Fibroblast of upper back skin (primary cell): ENCODE measurements at regions not wholly inside any gene's neighbourhood (a gene's known extent, or its start where the extent isn't known, plus 50 kb on each side); places are given as distances from the start of the nearest gene placed in this dataset.

Experiments used
- DNase-seq: peaks from one replicate; pipeline ENCODE4 v3.0.0-alpha.2; 2013

DNA sequence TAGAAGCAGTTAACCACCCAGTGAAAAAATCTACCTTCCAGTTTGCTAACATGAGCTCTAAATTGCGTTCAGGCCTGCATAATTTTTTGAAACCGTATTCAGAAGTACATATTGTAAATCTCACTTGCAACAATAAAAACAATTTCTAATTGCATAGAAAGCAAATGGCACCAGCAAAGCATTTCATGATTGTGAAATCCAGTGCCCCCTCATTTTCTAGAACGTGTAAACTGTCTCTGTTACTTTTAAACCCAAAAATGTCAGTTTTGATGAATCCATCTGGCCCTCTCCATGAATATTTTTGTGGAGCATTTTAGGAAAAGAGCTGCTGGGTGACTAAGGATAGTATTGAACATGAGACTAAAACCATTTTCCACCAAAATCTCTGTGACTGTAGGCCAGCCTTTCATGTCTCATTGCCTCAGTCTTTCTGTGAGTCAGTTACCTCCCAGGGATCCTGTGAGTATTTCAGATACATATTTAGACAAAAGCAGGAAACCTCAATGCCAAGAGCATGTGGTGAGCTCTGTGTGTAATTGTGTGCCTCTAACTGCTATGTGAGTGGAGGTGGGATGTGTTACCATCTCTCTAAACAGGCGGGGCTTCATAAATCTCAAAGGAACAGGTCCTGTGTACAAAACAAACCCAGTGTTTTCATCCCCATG, 477.8 kb upstream of the DCC start:
- DNase-seq = no peak

DNA sequence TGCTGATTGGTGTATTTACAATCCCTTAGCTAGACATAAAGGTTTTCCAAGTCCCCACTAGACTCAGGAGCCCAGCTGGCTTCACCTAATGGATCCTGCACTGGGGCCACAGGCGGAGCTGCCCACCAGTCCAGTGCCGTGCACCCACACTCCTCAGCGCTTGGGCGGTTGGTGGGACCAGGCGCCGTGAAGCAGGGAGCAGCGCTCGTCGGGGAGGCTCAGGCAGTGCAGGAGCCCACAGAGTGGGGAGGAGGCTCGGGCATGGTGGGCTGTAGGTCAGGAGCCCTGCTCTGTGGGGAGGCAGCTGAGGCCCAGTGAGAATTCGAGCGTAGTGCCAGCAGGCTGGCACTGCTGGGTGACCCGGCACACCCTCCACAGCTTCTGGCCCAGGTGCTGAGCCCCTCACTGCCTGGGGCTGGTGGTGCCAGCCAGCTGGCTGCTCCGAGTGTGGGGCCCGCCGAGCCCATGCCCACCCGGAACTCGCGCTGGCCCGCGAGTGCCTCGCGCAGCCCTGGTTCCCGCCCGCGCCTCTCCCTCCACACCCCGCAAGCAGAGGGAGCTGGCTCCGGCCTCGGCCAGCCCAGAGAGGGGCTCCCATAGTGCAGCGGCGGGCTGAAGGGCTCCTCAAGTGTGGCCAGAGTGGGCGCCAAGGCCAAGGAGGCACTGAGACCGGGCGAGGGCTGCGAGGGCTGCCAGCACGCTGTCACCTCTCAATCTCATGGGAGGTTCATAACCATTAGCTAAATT, 475.6 kb upstream of the DCC start:
- no peak for DNase-seq

DNA sequence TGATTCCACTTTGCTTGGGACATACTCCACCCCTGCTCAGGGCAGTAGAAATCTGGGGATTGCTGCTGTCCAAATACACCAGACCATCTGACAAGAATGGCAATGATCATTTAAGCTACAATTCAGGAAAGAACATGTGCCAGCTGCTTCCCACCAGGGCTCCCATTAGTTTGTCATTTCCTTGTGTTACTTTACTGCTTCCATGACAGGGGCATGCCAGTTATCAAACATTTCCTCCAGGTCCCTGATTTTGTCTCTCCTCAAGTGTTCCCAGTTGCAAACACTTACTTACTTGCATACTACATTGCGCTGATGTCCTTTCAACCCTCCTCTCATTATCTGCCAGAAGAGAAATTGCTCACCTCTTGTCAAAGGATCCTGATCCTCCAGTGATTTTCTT, 474.5 kb upstream of the DCC start:
- no peak for DNase-seq

DNA sequence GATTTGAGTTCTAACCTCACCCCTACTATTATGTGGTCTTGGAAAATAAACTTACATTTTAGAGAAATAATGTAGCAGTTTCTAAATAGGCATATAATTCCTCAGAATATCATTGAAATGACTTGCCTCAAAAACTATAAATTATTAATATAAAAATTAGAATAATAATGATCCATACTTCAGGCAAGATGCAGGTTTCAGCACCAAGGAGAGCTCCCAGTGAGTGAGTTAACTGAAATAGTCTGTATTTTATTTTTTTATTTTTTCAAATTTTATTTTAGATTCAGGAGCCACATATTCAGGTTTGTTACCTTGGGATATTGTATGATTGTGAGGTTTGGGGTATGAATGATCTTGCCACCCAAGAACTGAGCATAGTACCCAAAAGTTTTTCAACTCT, 472.2 kb upstream of the DCC start:
- DNase-seq = peak; percentile 11

DNA sequence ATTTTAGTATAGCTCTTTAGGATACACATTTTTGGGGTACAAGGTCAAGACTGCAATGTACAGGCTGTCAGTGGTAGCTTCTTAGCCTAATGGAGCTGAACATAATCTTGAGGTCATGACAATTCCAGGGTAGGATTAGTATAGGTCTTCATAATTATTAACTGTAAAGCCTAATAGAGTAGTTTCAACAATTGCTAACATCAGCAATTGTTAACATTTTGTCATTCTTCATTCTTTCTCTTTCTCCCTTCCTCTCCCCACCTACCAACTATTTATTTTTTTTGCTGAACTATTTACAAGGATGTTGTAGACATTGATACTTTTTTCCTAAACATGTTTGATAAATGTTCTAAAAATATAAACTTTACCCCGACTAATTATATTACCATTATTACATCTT, 461.3 kb upstream of the DCC start:
- no peak for DNase-seq

DNA sequence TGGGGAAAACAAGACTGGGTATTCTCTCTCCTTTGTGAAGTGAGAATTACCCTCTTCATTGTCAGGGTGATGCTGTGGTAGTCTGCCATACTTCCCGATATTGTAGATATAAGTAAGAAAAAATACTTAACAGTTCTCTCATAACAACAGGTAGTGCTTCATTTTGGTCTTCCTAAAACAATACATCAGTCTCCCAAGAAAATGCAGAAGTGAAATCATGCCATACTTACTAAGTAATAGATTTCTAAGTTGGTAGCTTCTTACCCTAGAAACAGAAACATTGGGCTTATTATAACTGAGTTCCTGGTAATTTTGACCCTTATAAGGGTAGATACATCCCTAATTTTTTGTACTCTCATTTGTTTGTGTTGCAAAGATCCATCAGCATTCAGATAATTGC, 460.7 kb upstream of the DCC start:
- no peak for DNase-seq

DNA sequence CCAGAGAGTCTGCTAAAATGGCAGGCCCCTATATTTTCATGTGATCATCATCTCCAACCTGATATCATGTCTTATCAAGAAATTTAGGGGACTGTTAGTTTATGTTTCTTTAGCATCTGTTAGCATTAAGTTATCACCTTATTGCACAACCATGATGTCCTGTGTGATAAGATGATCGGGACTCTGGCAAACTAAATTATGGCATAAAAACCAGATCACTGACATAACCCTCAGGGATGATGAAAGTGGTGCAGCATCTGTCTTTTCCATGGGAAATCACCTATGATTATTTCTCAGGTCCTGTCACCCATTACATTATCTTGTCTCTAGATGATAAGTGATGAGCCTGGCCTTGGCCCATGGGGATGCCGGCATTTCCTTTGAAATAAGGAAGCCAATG, 458.6 kb upstream of the DCC start:
- DNase-seq = no peak

DNA sequence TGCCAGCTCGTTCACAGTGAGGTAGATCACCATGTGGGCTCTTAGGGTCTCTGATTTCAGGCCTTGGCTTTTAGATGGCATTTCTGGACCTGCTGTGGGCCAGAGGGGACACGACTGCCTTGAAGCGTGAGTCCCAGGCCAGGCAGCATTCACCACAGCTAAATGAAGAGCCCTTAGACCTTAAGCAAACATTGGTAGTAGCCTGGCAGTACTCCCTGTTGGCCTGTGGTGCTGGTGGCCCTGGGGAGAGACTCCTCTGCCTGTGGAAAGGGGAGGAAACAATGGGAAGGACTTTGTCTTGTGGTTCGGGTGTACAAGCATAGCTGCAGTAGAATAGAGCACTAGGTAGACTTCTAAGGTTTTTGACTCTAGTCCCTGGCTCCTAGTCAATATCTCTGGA, 456.0 kb upstream of the DCC start:
- DNase-seq = no peak

DNA sequence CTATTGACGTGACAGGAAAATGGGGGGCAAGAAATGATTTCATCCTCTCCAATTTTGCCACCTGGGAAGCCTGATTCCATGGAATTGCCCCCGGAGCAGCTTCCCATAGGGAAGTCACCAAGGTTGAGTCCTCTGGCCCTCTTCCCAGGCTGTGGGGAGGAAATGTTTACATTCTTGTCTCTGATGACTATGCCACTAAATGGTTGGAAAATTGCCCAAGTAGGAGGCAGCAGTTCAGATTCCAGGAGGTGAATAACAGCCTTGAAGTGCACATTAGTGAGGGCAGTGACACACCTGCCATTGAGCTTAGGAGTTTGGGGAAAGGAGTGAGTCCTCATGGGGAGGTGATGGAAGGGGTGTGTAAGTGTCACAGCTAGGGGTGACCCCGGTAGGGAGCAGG, 449.2 kb upstream of the DCC start:
- DNase-seq = peak; percentile 56

DNA sequence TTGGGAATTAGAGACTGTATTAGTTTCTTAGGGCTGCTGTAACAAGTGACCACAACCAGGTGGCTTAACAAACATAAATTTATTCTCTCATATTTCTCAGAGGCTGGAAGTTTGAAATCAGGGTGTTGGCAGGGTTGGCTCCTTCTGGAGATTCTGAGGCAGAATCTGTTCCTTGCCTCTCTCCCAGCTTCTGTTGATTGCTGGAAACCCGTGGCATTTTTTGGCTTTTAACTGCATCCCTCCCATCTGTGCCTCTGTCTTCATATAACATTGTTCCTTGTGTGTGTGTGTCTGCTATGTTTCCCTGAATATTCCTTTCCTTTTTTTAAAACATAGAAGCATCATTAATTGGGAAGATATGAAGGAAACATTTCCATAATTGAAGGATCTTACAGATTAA, 448.1 kb upstream of the DCC start:
- no peak for DNase-seq

DNA sequence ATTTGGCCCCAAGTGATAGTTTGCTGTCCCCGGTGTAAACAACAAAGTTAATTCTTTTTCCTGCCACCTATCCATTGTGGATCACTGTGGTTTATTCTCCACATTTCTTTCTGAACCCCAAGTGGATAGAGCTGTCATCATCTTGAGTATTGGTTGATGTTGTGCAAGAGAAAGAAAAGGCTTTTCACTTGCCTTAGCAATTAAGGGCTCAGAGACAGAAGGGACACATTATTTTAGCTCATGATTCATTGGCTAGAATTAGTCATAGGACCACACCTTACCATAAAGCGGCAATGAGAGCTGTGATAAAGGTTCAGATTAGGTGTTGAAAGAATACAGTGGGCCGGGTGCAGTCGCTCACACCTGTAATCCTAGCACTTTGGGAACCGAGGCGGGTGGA, 442.1 kb upstream of the DCC start:
- DNase-seq = no peak

DNA sequence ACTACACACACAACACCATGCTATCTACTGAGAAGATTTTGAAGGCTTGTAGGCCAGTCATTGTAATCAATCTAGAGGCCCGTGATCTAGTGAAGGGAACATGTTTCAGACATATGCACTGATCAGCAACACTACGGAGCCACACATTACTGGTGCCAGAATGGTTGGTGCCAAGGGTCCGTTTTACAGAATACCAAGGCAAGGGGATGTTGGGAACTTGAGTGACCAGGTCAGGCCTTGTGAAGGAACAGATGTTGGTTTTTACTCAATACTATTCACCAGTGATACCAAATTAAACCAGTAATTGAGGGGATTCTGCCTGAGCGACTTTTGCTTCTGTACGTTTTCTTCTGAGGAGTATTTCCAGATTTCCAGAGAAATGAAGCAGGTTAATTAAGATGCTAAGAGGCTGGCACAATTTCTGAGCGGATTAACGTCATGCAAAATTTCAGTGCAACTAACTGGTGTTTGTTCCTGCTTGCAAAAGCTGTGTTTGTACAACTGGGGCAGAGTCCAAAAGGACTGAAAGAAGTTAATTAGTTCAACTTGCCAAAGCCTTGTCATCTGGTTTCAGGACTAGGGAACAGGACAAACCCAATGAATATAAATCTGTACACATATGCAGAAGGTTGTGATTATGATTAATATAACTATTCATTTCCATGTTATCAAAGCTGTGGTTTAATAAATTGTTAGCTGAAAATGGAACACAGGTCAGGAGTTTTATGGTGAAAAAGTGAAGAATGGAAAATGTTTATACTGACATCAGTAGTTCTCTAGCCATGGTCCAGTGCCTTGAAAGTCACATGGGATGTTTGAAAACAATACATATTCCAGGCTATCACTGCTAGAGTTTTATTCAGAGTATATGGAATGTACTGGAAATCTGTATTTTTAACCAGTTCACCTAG, 432.1 kb upstream of the DCC start:
- DNase-seq = no peak

DNA sequence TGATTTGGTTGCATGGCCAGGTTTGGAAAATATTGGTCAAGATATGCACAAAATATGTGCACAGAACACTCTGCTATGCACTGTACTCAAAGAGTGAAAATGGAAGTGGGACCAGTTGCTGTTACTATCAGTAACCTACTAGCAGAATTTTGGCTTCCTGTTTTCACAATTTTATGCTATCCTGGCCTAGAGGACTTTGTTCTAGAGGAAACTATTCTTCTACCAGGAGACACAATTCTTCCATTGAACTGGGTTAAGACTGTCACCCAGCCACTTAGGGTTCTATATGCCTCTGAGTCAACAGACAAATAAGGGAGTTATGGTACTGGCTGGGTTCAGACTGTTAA, 431.4 kb upstream of the DCC start:
- no peak for DNase-seq

DNA sequence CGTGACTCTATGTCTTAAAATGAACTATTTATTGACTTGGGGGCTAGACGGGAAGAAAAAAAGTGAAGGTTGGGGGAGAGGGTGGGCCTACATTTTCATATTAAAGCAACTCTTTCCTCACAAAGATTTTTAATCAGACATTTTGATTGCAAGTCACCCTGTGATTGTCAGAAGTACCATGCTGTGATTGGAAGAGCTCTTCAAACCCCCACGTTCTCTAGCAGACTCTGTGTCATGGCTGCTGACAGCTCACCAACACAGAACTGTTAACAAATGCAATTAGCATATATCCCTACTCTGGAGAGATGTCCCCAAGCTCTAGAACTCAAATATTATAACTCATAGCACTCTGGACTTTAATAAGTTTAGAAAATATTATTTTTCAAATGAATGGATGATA, 428.4 kb upstream of the DCC start:
- no peak for DNase-seq

DNA sequence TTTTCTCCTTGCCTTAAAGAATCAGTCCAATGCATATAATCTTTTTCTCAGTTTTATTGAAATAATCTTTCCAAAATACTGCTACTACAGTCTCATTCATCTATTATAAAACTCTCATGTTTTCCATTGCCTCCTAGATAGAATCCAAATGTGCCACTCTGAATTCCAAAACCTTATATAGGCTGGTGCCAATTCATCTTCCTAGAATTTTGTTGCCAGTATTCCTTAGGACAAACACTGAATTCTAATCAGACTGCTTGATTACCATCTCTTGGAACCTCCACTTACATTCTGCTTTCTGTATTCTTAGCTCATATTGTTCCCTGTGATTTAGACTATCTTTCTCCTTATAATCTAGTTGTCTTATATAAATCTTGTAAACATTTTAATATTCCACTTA, 427.6 kb upstream of the DCC start:
- no peak for DNase-seq

DNA sequence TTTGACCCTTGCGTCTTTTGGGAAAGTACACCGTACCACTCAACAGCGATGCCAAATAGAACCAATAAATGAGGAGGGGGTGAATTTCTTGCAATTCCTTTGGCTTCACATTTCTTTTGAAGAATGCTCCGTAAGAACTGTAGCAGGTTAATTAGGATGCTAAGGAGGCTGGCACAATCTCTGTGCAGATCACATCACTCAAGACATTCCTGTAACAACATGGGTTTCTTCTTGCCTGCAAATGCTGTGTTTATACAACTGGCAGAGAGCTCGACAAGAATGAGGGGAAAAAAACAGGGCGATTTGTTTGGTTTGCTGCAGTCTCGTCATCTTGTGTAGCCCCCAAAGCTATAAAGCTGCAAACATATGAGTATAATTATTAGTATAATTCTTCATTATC, 424.8 kb upstream of the DCC start:
- no peak for DNase-seq

DNA sequence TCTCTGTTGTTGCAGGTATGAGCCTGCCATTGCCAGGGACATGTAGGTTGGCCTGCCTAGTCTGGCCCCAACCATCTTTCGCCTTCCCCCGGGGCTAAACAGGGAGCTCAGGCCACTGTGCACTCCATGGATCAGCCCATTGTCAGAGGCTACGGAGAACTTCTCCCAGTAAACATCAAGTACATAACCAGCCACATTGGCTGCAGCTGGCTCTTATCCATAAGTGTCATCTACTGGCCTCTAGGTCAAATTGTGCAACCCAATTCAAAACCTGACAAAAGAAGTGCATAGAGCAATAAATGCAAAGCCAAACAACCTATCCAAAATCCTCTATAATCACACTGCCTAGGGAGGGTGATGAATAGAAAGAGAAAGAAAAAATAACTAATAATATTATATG, 418.1 kb upstream of the DCC start:
- DNase-seq = no peak

DNA sequence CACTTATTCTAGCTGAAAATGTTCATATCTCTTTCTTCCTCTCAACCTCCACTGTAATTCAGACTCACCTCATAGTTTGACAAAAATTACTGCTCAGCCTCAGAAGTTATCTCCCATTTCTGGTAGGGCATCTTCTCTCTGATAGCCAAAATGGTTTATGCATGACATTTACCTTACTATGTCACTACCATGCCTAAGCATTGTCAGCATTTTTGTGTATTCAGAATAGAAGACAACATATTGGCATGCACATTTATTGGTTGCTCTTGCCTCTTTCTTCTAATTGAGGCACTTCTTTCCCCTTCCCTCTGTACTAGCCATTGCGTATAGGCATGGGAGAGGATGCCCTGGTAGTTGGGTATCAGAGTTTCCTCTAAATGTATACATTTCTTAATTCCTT, 406.1 kb upstream of the DCC start:
- DNase-seq = no peak

DNA sequence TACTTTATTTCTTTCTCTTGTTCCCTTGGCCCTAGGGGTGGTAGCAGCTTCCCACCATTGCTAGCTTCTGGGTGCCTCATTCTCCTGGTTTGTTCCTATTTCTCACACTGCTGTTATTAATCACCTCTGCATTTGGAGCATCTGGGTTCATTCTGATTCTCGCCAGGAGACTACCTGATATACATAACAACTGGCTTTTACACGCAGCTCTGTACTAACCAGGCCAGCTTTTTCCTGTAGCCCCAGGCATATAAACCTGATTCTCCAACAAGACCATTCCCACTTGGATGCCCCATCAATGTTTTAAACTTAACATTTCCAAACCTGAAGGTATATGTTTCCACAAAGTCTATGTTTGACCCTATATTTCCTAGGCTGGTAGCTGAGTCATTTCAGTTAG, 403.9 kb upstream of the DCC start:
- DNase-seq = no peak

DNA sequence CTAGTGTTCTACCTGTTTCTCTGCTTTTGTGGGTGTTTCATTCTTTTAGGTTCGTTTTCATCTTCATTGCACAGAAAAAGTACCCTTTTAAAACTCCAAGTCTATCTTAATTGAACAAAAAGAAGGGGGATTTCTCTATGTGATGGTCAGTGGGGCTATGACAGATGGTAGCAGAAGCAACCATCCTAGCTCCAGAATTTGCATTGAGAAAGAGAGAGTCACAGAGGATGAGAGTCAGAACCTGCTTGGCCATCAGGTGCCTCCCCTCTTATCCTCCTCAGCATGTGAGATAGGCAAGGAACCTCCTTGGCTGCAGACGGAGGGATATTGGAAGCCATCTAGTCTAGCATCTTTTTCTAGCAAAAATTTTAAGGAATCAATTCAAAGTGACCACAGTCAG, 398.0 kb upstream of the DCC start:
- no peak for DNase-seq

DNA sequence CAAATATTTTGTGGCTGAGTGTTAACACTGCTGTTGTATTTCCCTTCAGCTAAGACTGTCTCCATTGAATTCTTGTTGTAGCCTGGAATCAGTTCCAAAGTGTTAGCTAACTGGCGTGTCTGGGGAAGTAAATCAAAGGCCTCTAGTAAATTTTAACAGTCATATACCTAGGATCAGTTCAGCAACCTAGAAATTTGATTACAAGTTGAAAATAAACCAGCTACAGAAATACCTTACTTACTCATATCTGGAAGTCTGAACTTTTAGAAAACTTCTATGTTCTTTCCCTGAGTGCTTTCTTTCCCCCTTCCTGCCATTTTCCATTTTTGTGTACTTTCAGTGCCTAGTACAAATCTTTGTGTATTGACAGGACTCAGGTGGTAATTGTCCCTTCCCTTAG, 396.7 kb upstream of the DCC start:
- DNase-seq = no peak

DNA sequence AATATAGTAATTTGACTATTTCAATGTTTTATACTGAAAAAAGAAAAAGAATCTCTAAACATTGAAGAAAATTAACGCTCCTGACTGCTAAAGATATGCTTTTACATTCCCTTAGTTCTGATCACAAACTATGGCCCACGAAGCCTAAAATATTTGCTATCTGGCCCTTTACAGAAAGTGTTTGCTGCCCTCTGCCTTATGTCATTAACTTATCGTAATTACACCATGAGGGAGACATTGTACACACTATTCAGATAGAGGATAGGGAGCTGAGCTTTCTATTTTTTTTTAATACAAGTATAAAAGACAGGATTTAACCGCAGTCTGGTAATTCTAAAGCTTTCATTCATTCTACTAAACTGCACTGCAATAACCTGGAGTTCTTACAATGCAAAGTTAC, 393.1 kb upstream of the DCC start:
- DNase-seq = no peak

DNA sequence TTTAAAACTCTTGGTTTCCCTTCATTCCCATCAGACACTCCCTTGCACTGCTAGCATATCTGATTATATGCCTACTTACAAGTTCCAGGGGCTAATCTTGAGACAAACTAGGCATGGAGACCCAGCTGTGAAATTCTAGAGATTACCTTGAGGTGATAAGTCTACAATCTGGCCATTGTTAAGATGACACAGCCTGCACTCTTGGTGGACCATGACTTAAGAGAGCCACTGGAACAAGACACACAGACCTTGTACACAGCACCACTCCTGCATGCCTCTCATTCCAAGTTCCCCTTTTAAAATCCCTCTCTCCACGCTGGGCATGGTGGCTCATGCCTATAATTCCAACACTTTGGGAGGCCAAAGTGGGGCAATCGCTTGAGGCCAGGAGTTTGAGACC, 387.2 kb upstream of the DCC start:
- DNase-seq = no peak

DNA sequence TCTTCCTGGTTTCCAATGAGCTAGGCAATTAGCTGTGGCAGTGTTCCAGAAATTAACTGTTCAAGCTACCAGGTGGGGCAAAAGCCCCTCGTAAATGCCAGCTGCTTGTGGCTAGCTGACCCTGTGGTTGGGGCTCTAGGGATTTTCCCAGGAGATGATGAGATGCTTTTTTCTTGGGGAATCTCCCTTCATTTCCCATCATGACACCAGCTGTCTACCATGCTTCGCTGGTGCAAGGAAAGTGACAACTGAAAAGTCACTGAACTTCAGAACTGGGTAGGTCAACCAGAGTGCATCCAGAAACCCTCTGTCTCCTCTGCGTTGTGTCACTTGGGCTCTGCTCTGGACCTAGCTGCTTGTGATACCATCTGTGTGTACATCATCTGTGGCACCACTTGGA, 386.5 kb upstream of the DCC start:
- DNase-seq = no peak
